A673 (cell line): ENCODE measurements at regions not wholly inside any gene's neighbourhood (a gene's known extent, or its start where the extent isn't known, plus 50 kb on each side); places are given as distances from the start of the nearest gene placed in this dataset.

ENCODE experiments used
- BruUV-seq: library from RNA; stranded (reverse); fragments of 400-500 nt; replicated peaks from 2 replicates; lab custom pipeline; 2021; lab: Mats Ljungman, UMichigan
- CTCF ChIA-PET: fragments of 300-600 bp; sonication (Branson Sonifier 250); formaldehyde crosslinking; loops from one replicate; lab custom pipeline; 2022; ENCODE audit warnings: antibody characterized with exemption; lab: Charles Lee
- POLR2A ChIA-PET: fragments of 300-600 bp; sonication (Branson Sonifier 250); formaldehyde crosslinking; loops from one replicate; lab custom pipeline; 2022; ENCODE audit warnings: antibody characterized with exemption; ENCODE audit not compliant: low non-redundant PET; lab: Charles Lee
- DNase-seq: peaks from one replicate; pipeline ENCODE4 v3.0.0-alpha.2; 2015; ENCODE audit warnings: low spot score
- H3K27ac ChIP-seq: fragments of 200-600 bp; sonication (generic); 2 replicates; pipeline ENCODE4 v1.5.1; 2016; ENCODE audit warnings: mixed run types, low read depth, mild to moderate bottlenecking, mixed read lengths, antibody characterized with exemption, low read length; ENCODE audit not compliant: poor library complexity, severe bottlenecking
- H3K27me3 ChIP-seq: fragments of 200-600 bp; sonication (generic); replicated peaks from 2 replicates; pipeline ENCODE4 v1.6.1; 2017; ENCODE audit warnings: mixed run types, low read depth, mild to moderate bottlenecking, mixed read lengths, antibody characterized with exemption, low read length; ENCODE audit not compliant: insufficient read depth, poor library complexity
- H3K36me3 ChIP-seq: fragments of 200-600 bp; sonication (generic); 2 replicates; pipeline ENCODE4 v1.6.1; 2016; ENCODE audit warnings: mixed run types, mild to moderate bottlenecking, mixed read lengths, antibody characterized with exemption, low read length; ENCODE audit not compliant: insufficient read depth, poor library complexity, severe bottlenecking
- H3K4me1 ChIP-seq: fragments of 200-600 bp; sonication (generic); 2 replicates; pipeline ENCODE4 v1.6.1; 2017; ENCODE audit warnings: mixed run types, mild to moderate bottlenecking, mixed read lengths, antibody characterized with exemption, low read length; ENCODE audit not compliant: insufficient read depth, poor library complexity, severe bottlenecking
- H3K4me3 ChIP-seq: fragments of 200-600 bp; sonication (generic); 2 replicates; pipeline ENCODE4 v1.5.1; 2016; ENCODE audit warnings: low read depth, mixed run types, mild to moderate bottlenecking, mixed read lengths, low read length; ENCODE audit not compliant: poor library complexity, severe bottlenecking
- H3K9me3 ChIP-seq: fragments of 200-600 bp; sonication (generic); 2 replicates; pipeline ENCODE4 v1.6.1; 2016; ENCODE audit warnings: mixed run types, low read depth, mild to moderate bottlenecking, mixed read lengths, antibody characterized with exemption, low read length; ENCODE audit not compliant: poor library complexity, severe bottlenecking
- CTCF ChIP-seq: fragments of 300-800, 200-600 bp; sonication (generic); conservative IDR thresholded peaks from 2 replicates; pipeline ENCODE4 v1.5.1; 2017; ENCODE audit warnings: low read depth, mild to moderate bottlenecking, antibody characterized with exemption, low read length, moderate library complexity, mixed read lengths
- EZH2 ChIP-seq: fragments of 200-600 bp; sonication (generic); IDR thresholded peaks from 2 replicates; pipeline ENCODE4 v1.6.1; 2017; ENCODE audit warnings: borderline replicate concordance, low read depth, mild to moderate bottlenecking, mixed read lengths, antibody characterized with exemption, low read length; ENCODE audit not compliant: poor library complexity, severe bottlenecking
- intact Hi-C: fragments of 100-400 bp; cut with micrococcal nuclease; formaldehyde crosslinking; loops from one replicate; pipeline ENCODE4 v1.10.0; 2022; ENCODE audit not compliant: unreplicated experiment

GRCh38 chr11:134574947-134575346, 162.9 kb upstream of the B3GAT1 start:
- H3K4me1 ChIP-seq, result no peaks in the 10 kb centered on the region
- H3K4me3 ChIP-seq, result no peak overlapping the region
- no peak for DNase-seq
- intact Hi-C loops, result no loop called here
- no peaks in the 10 kb centered on the region for H3K9me3 ChIP-seq
- H3K27me3 ChIP-seq, result no peaks in the 10 kb centered on the region
- TF ChIP-seq EZH2, result no peak
- TF ChIP-seq CTCF, result no peak
- ChIA-PET POLR2A (no interaction called here), CTCF (no interaction called here)
- H3K36me3 ChIP-seq, result no peaks in the 10 kb centered on the region
- H3K27ac ChIP-seq, result no peak overlapping the region
- BruUV-seq, result no TSS peak

DNA sequence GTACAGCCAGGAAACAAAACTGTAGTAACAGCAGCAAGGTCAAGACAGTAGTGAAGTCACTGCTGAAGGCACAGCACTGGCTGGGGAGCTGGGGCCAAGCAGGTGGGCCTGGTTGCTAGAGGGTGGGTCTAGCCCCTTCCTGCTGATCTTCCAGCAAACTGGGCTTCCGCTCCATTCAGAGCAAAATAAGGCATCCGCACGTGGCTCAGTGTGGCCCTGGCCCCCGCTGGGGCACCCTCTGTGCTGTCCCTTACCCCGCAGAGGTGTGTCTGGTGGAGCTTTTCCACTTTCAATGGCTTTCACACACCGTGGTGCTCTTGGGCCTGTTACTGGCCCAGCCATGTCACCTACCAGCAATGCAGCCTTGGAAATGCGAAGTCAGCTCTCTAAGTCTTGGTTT, 162.4 kb upstream of the B3GAT1 start:
- Histone ChIP-seq H3K4me3 (no peak overlapping the region), H3K27me3 (no peaks in the 10 kb centered on the region), H3K36me3 (no peaks in the 10 kb centered on the region), H3K9me3 (no peaks in the 10 kb centered on the region), H3K27ac (no peak overlapping the region), H3K4me1 (no peaks in the 10 kb centered on the region)
- CTCF ChIA-PET, result no interaction called here
- POLR2A ChIA-PET, result no interaction called here
- no peak for TF ChIP-seq CTCF
- TF ChIP-seq EZH2, result no peak
- intact Hi-C loops, result no loop called here
- DNase-seq, result no peak
- no TSS peak for BruUV-seq

DNA sequence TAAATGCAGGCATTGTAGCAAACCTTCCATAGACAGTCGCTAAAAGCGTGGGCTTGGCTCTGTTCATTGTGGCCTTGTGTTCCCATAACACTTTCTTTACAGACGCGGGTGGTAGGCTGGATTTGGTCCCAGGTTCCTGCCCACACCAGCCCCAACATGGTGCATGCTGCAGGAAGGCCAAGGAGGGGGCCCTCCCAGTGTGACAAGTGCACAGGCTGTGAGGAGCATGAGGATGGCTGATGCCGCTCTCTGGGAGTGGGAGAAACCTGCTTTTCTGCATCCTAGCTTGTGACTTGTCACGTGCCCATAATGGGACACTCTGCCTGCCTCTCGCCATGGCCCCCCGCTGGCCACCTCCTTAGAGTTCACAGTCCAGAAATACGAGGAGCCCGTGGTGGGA, 161.8 kb upstream of the B3GAT1 start:
- Histone ChIP-seq H3K4me1 (no peaks in the 10 kb centered on the region), H3K9me3 (no peaks in the 10 kb centered on the region), H3K27me3 (no peaks in the 10 kb centered on the region), H3K27ac (no peak overlapping the region), H3K4me3 (no peak overlapping the region), H3K36me3 (no peaks in the 10 kb centered on the region)
- no peak for DNase-seq
- intact Hi-C loops, result no loop called here
- POLR2A ChIA-PET, result no interaction called here
- no TSS peak for BruUV-seq
- CTCF ChIA-PET, result no interaction called here
- TF ChIP-seq EZH2 (no peak), CTCF (no peak)
